H1 (cell line): ENCODE measurements at regions not wholly inside any gene's neighbourhood (a gene's known extent, or its start where the extent isn't known, plus 50 kb on each side); places are given as distances from the start of the nearest gene placed in this dataset.

ENCODE experiments used
- CHD2 ChIP-seq: IDR thresholded peaks from 2 replicates; pipeline ENCODE4 v1.6.1; 2012; ENCODE audit warnings: low read length, improper control_type of control experiment
- JUN ChIP-seq: IDR thresholded peaks from 2 replicates; pipeline ENCODE4 v1.6.1; 2011; ENCODE audit warnings: low read depth, mild to moderate bottlenecking, improper control_type of control experiment, low read length
- SP1 ChIP-seq: IDR thresholded peaks from 2 replicates; pipeline ENCODE4 v1.6.1; 2011; ENCODE audit warnings: low read depth, low read length
- TEAD4 ChIP-seq: IDR thresholded peaks from 2 replicates; pipeline ENCODE4 v1.6.1; 2012; ENCODE audit warnings: low read depth, low read length, inconsistent platforms, mixed read lengths

- TF ChIP-seq SP1 = no peak
- TF ChIP-seq CHD2 = no peak
- no peak for TF ChIP-seq JUN
- TF ChIP-seq TEAD4 = no peak
These were observed 715.7 kb downstream of the KCTD8 start (continued) for GRCh38 chr4:43732829-43733426.
